GM21737 (cell line): ENCODE measurements at regions not wholly inside any gene's neighbourhood (a gene's known extent, or its start where the extent isn't known, plus 50 kb on each side); places are given as distances from the start of the nearest gene placed in this dataset.
"Not testable (repeated sequence)": the region's sequence is repeated elsewhere in the genome, so short reads cannot be mapped to it uniquely, and the experiment has no call there.

ENCODE experiments used
- ATAC-seq: cut with Tn5 transposase; IDR thresholded peaks from one replicate; pipeline ENCODE4 v1.9.1; 2021; ENCODE audit warnings: mild to moderate bottlenecking, moderate library complexity; ENCODE audit not compliant: unreplicated experiment

DNA sequence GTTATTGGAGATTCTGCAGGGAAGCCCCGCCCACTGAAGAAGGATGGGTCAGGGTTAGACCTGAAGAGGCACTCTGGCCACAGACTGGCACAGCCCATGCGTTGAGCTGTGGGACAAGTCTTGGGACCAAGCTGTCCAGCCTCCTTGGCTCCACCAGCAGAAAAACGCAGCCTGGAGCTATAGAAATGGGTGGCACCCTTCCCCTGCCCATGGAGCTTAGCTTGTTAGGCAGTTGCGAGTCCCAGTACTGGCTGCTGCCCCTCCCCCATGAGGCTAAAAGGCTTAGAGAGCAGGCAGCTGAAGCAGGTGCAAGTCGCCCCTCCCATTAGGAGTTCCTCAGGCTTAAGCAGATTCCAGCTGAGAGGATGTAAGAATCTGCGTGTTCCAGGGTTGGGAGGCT is 1124.0 kb upstream of the TMEM132C start:
- ATAC-seq, result no peak

GRCh38 chr12:127144770-127145169 is 1122.2 kb upstream of the TMEM132C start:
- no peak for ATAC-seq

- ATAC-seq, result no peak
Measured at GRCh38 chr12:127145241-127145928, 1121.6 kb upstream of the TMEM132C start.

DNA sequence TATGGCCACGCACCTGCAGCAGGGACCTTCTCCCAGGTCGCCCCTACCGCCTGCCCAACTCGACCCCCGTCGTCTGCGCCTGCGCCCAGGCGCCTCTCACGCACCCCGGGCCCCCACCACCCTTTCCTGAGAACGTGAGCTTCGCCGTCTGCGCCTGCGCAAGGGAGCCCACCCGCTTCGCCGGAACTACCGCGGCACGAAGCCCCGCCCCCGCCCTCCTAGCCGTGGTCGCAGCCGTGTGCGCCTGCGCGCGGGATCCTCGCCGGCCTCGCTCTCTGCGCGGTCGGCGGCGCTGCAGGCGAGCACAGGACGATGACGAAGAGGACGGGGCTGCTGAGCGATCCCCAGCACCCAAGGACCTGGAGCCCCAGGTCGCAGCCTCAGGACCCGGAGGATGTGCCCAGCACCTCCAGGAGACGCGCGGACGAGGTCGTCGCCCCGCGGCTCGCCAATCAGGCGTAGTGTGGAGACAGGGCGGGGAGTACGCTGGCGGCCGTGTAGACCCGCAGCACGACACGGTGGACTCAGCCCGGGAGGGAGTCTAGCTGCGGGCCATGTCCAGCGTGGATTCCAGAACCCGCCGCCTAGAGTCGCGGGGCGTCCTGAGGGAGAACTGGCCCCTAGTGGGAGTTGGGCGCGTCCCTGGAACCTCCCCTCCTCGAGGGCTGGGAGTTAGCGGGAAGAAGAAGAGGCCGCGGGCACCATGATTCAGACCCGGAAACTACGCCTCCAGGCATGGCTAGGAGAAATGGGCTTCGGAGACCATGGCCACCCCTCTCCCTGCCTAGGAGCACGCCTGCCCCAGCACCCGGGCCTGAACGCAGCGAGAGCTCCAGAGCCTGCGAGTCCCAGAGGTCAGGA is 1120.8 kb upstream of the TMEM132C start:
- ATAC-seq, result no peak

DNA sequence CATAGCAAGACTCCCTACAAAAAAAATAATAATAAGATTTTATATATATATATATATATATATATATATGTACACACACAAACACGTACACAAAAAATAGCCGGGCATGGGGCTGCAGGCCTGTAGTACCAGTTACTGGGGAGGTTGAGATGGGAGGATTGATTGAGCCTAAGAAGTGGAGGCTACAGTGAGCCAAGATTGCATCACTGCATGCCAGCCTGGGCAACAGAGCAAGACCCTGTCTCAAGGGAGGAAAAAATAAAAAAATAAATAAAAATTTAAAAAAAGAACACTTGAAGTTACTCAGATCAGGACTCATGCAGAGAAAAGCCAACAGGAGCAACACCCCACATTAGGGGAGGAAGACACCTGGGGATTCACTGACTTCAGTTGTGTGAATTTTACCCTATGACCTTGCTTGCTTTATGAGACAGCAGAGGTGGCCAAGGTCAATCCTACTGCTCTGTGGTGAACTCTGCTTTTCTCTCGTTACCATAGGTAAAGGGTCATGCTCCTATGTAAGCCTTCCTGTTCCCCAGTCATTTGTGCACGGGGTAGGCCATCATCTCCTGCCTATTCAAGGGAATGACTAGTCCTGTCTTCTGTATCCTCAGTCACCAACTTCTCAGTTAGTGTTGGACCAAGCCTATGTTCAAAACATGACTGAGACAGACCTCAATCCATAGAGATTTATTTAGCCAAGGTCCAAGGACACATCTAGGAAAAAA is 1119.8 kb upstream of the TMEM132C start:
- no peak for ATAC-seq

DNA sequence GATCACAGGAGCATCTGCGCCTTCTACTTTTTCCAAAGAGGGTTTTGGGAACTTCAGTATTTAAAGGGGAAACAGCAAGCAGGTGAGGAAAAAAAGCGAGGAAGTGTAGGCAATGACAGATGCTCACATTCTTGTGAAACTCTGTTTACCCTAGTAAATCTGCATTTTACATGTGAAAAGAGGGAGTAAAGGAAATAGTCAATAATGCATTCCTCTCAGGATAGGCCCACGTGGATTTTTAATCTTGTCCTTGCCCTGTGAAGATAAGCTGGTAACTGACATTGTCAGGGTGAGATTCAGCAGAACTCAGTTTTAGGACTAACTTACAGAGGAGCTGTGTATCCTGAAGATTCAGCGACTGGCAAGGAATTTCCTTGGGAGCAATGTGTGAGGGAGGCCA is 1119.2 kb upstream of the TMEM132C start:
- ATAC-seq, result no peak

GRCh38 chr12:127148318-127148717 is 1118.7 kb upstream of the TMEM132C start:
- no peak for ATAC-seq

DNA sequence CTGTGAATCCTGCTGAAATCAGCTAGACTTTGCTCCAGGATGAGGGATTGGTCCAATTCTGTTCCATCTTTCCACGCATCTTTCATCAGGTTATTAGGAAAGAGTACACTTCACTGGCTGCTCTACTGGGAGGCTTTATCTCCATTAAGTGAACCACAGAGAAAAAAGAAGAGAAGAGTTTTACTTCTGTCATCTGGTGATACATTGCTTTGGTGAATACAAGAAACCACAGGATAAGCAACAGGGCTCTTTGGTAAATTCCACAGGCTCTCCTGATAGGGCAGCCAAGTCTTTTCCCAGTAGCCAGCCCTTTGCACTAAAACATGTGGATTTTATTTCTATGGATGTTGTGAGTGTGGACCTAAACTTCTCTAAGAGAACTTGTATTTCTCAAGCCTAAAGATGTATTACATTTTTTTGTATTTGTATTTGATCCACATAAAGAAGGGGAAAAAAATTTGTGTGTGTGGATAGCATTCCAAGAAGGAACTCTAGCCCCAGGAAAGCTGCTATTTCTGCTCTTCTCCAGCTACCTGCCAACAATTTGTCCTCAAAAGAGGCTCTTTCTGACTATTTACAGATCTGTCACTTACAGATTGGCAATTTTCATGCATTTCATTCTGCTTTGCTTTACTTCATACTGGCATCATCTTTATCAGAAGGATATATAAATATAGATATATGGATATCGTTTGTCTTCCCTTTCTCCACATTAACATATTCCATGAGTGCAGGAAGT is 1117.6 kb upstream of the TMEM132C start:
- ATAC-seq, result no peak

DNA sequence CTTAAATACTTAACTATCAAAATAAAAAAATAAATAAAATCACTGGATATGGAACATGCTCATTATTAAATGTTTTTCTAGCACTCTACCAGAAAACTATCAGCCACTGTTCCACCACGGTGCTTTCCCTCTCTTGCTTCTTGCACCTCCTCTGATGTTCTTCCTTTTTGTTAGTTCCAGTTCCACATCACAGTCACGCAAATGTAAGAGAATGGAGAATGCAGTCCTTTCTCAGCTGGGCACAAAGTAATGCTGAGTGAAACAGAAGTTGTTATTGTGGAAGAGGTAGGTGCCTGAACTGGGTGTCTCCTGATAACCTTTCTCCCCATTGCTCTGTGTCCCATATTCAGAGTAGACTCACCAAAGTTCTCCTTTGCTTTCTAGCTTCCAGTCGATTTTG is 1116.9 kb upstream of the TMEM132C start:
- ATAC-seq, result no peak

GRCh38 chr12:127150479-127150878 is 1116.5 kb upstream of the TMEM132C start:
- no peak for ATAC-seq

- ATAC-seq, result no peak
Measured at GRCh38 chr12:127150956-127151355, 1116.0 kb upstream of the TMEM132C start.

GRCh38 chr12:127153996-127154395 is 1113.0 kb upstream of the TMEM132C start:
- ATAC-seq, result no peak

GRCh38 chr12:127154830-127155229 is 1112.1 kb upstream of the TMEM132C start:
- not testable (repeated sequence) for ATAC-seq

GRCh38 chr12:127155935-127156619 is 1110.9 kb upstream of the TMEM132C start:
- ATAC-seq, result not testable (repeated sequence)

GRCh38 chr12:127157501-127158366 is 1109.2 kb upstream of the TMEM132C start:
- ATAC-seq, result not testable (repeated sequence)

DNA sequence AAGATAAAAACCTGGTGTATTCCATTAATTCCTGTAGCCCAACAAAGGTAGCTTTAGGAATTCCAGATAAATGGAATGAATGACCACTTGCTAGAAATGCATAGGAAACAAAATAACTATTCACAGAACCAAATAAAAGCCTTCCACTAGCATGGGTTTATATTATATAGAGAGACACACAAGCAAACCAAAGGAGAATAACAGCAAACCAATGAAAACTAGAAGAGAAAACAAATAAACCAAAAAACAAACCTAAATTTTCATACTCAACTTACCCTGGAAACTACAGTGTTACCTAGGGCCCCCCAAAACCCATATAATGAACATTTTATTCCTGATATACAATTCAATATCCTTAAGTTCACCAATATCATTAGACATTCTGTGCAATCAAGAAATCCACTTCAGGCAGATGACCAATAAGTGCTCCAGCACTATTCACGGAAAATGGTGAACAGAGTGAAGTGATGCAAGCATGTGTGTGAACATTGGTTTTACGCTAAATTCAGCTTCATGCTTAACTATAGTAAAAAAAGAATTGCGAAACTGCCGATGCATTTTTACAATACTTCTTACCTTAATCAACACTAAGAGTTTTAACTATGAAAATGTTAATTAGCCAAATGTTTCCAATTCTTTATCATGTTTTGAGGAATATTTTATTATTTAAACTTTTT is 1108.4 kb upstream of the TMEM132C start:
- ATAC-seq, result no peak

DNA sequence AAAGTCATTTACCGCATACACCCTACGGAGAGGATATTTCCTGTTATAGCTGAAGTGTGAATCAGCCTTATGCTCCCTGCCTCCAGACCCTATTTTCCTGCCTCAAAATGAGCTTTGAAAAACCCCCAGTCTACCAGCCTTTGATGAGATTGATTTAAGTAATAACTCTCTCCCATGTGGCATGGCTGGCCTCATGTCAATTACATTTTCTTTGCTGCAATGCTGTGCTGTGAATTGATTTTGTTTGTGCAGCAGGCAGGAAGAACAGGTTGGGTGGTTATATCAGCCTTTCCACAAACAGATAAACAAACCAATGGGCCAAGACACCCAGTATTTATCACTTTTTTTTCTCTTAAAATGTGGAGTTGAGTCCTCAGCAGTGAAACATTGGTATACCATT is 1105.5 kb upstream of the TMEM132C start:
- ATAC-seq, result no peak

- ATAC-seq, result no peak
Measured at GRCh38 chr12:127162307-127162706, 1104.7 kb upstream of the TMEM132C start.

- peak; percentile 81 for ATAC-seq
Measured at GRCh38 chr12:127162902-127163301, 1104.1 kb upstream of the TMEM132C start.
